Progenitor cell of endocrine pancreas (in vitro differentiated cells): ENCODE measurements at regions not wholly inside any gene's neighbourhood (a gene's known extent, or its start where the extent isn't known, plus 50 kb on each side); places are given as distances from the start of the nearest gene placed in this dataset.

Experiments used
- DNase-seq: peaks from one replicate; pipeline ENCODE4 v3.0.0; 2021; ENCODE audit warnings: low spot score; ENCODE audit not compliant: unreplicated experiment
- H3K27ac Mint-ChIP-seq: 2 replicates; pipeline ENCODE4 v1.8.0; 2021; ENCODE audit warnings: mild to moderate bottlenecking, moderate library complexity, mixed read lengths
- H3K27me3 Mint-ChIP-seq: 2 replicates; pipeline ENCODE4 v1.8.0; 2021; ENCODE audit warnings: mixed read lengths
- H3K36me3 Mint-ChIP-seq: 2 replicates; pipeline ENCODE4 v1.8.0; 2022; ENCODE audit warnings: mixed read lengths; ENCODE audit not compliant: insufficient read depth
- H3K4me1 Mint-ChIP-seq: 2 replicates; pipeline ENCODE4 v1.8.0; 2021; ENCODE audit warnings: low read depth, mixed read lengths
- H3K4me3 Mint-ChIP-seq: 2 replicates; pipeline ENCODE4 v1.8.0; 2021; ENCODE audit warnings: low read depth, mild to moderate bottlenecking, moderate library complexity, mixed read lengths
- H3K9me3 Mint-ChIP-seq: 2 replicates; pipeline ENCODE4 v1.8.0; 2021; ENCODE audit warnings: low read depth, mixed read lengths
- TF ChIP-seq, protein P1 (sequence below): fragments of 200-600 bp; sonication (generic); IDR thresholded peaks from one replicate; pipeline ENCODE4 v1.5.0; 2021; ENCODE audit warnings: antibody characterized with exemption, mild to moderate bottlenecking; ENCODE audit not compliant: unreplicated experiment

DNA sequence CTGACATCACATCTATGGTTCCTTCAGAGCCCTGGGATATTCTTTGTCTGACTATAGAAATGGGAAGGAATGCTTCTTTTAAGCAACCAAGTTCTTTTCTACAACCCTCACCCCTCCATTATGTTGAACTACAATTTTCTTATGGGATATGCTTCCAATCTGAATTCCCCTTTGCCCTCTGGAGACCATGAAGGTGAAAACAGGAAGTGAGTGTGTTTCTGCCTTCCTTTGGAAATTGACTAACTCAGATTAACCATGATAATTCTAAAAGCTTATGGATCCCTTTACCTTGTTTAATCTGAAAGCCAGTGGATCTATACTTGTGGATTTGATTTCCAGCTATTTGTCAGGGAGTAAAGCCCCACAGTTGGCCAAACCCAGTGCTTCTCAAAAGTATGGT, 90.8 kb upstream of the SERTM1 start:
- TF ChIP-seq, protein P1, sequence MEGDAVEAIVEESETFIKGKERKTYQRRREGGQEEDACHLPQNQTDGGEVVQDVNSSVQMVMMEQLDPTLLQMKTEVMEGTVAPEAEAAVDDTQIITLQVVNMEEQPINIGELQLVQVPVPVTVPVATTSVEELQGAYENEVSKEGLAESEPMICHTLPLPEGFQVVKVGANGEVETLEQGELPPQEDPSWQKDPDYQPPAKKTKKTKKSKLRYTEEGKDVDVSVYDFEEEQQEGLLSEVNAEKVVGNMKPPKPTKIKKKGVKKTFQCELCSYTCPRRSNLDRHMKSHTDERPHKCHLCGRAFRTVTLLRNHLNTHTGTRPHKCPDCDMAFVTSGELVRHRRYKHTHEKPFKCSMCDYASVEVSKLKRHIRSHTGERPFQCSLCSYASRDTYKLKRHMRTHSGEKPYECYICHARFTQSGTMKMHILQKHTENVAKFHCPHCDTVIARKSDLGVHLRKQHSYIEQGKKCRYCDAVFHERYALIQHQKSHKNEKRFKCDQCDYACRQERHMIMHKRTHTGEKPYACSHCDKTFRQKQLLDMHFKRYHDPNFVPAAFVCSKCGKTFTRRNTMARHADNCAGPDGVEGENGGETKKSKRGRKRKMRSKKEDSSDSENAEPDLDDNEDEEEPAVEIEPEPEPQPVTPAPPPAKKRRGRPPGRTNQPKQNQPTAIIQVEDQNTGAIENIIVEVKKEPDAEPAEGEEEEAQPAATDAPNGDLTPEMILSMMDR: no peak
- Mint-ChIP-seq H3K27ac (no peak overlapping the region), H3K4me1 (no peaks in the 10 kb centered on the region), H3K9me3 (no peaks in the 10 kb centered on the region), H3K27me3 (no peaks in the 10 kb centered on the region), H3K36me3 (no peaks in the 10 kb centered on the region), H3K4me3 (no peak overlapping the region)
- no peak for DNase-seq

DNA sequence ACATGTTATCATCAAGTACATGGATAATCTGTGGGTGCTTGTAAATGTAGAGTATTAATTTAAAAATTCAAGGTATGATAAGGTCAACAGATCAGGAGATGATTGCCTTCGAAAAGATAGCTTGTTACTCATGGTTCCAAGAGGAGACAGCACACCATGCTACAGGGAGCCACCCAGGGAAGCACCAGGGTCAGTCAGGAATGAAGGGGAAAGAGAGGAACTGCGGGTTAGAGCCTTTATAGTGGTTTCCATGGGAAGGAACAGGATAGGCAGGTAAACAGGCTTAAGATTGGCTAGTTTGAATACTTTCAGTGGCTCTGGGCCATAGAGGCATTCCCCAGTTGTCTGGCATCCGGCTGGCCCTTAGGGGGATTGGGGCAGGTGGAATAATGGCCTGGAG, 74.2 kb upstream of the SERTM1 start:
- Mint-ChIP-seq H3K27me3 (no peaks in the 10 kb centered on the region), H3K9me3 (peaks cover 8% of the 10 kb centered on the region), H3K4me1 (no peaks in the 10 kb centered on the region), H3K27ac (no peak overlapping the region), H3K4me3 (no peak overlapping the region), H3K36me3 (no peaks in the 10 kb centered on the region)
- DNase-seq: no peak
- TF ChIP-seq, protein P1: no peak

DNA sequence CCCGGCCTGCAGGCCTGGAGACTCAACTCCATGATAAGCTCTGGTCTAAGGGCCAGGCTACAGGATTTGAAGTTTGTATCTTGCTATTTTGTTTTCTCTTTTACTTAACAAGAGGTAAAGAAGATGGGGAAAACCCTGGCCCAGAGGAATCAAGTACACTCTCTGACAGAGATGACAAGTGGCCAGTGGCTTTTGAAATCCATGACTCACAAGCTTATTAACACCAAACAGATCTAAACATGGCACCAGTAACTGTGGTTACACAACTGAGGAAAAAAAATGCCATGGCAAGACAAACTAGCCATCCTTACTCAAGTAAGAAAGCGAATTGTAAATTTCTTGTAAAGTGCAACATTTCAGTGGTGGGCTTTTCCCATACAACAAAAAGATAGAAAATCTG, 72.6 kb upstream of the SERTM1 start:
- H3K4me3 Mint-ChIP-seq: no peak overlapping the region
- no peak for DNase-seq
- peaks cover 8% of the 10 kb centered on the region for H3K9me3 Mint-ChIP-seq
- no peaks in the 10 kb centered on the region for H3K27me3 Mint-ChIP-seq
- TF ChIP-seq, protein P1: no peak
- H3K36me3 Mint-ChIP-seq: no peaks in the 10 kb centered on the region
- no peak overlapping the region for H3K27ac Mint-ChIP-seq
- no peaks in the 10 kb centered on the region for H3K4me1 Mint-ChIP-seq

DNA sequence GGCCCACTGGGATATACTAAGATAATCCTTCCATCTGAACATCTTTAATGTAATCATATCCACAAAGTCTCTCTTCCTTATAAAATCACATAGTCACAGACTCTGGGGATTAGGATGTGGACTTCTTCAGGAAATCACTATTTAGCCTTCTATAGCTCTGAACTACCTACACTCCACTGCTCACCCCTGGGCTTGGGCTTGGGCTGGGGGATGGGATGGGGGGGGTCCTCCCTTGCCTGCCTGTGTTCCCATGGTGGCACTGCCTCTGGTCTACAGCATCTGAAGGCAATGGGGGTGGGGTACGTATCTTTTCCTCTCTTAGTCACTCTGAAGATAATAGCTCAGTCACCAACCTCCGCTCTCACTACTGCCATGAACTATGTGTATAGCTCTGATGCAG, 67.8 kb upstream of the SERTM1 start:
- Mint-ChIP-seq H3K27ac (no peak overlapping the region), H3K4me3 (no peak overlapping the region), H3K36me3 (no peaks in the 10 kb centered on the region), H3K27me3 (no peaks in the 10 kb centered on the region), H3K9me3 (no peaks in the 10 kb centered on the region), H3K4me1 (peaks cover 14% of the 10 kb centered on the region)
- TF ChIP-seq, protein P1: no peak
- DNase-seq: no peak

DNA sequence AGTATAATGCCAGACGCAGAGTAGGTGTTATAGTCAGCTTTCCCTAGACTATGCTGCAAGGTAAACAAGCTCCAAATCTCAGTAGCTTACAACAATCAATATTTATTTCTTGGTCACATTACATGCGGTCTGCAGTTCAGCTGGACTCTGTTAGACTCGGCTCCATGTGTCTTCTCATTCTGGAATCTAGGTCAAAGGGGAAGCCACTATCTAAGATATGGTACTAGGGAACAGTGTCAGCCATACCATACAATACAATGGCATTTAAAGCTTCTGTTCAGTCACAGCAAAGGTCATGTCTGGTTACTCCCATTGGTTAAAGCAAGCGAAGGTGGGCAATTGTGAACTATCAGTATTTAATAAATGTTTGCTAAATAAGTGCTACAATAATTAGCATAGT, 65.3 kb upstream of the SERTM1 start:
- Mint-ChIP-seq H3K27ac (peak overlapping the region; percentile 51), H3K4me1 (peaks cover 14% of the 10 kb centered on the region), H3K4me3 (no peak overlapping the region), H3K9me3 (no peaks in the 10 kb centered on the region), H3K27me3 (no peaks in the 10 kb centered on the region), H3K36me3 (no peaks in the 10 kb centered on the region)
- TF ChIP-seq, protein P1: no peak
- no peak for DNase-seq
